Right atrium auricular region (tissue), 2 donors: ENCODE measurements at regions not wholly inside any gene's neighbourhood (a gene's known extent, or its start where the extent isn't known, plus 50 kb on each side); places are given as distances from the start of the nearest gene placed in this dataset.

Source experiments
- DNase-seq: peaks from one replicate; pipeline ENCODE4 v3.0.0-alpha.2; 2019; ENCODE audit warnings: low spot score
- H3K27ac ChIP-seq, 2 donors: fragments of 200-600 bp; sonication (generic); 1 replicate in 1 of 2; 2 replicates in 1 of 2; pipeline ENCODE4 v1.5.1; 2016 to 2019
- H3K27me3 ChIP-seq, 2 donors: fragments of 200-600 bp; sonication (generic); one replicate each; pipeline versions ENCODE4 v1.5.1 to v1.6.0; 2017 to 2019
- H3K36me3 ChIP-seq: fragments of 200-600 bp; sonication (generic); one replicate; pipeline ENCODE4 v1.5.1; 2016
- H3K4me1 ChIP-seq, 2 donors: fragments of 200-600 bp; sonication (generic); one replicate each; pipeline versions ENCODE4 v1.5.1 to v1.6.0; 2017 to 2019
- H3K4me3 ChIP-seq, 2 donors: fragments of 200-600 bp; sonication (generic); 1 replicate in 1 of 2; 2 replicates in 1 of 2; pipeline ENCODE4 v1.5.1; 2017 to 2019; ENCODE audit warnings: mild to moderate bottlenecking in 1 of 2, moderate library complexity in 1 of 2
- H3K9me3 ChIP-seq, 2 donors: fragments of 200-600 bp; sonication (generic); one replicate each; pipeline ENCODE4 v1.5.1; 2019
- CTCF ChIP-seq, 2 donors: fragments of 200-600 bp; sonication (generic); IDR thresholded peaks; one replicate each; pipeline ENCODE4 v1.5.1; 2019; ENCODE audit warnings: antibody characterized with exemption in 2 of 2

GRCh38 chr4:181701894-181702293 is 541.3 kb upstream of the TENM3 start:
- TF ChIP-seq CTCF (IDR thresholded peaks at IDR 0.05), result no peak

GRCh38 chr4:181702864-181703495 is 540.2 kb upstream of the TENM3 start:
- no peak for TF ChIP-seq CTCF (IDR thresholded peaks at IDR 0.05)
- Histone ChIP-seq H3K4me1 (no peaks in the 10 kb centered on the region), H3K9me3 (no peaks in the 10 kb centered on the region), H3K4me3 (no peak overlapping the region), H3K36me3 (no peaks in the 10 kb centered on the region), H3K27ac (no peak overlapping the region), H3K27me3 (no peaks in the 10 kb centered on the region)
- DNase-seq, result no peak

More at GRCh38 chr4:181701894-181702293, 541.3 kb upstream of the TENM3 start:
- H3K4me3 ChIP-seq, result no peak overlapping the region
- H3K4me1 ChIP-seq, result no peaks in the 10 kb centered on the region
- no peaks in the 10 kb centered on the region for H3K36me3 ChIP-seq
- DNase-seq, result no peak
- no peaks in the 10 kb centered on the region for H3K27me3 ChIP-seq
- H3K27ac ChIP-seq, result no peak overlapping the region
- no peaks in the 10 kb centered on the region for H3K9me3 ChIP-seq

DNA sequence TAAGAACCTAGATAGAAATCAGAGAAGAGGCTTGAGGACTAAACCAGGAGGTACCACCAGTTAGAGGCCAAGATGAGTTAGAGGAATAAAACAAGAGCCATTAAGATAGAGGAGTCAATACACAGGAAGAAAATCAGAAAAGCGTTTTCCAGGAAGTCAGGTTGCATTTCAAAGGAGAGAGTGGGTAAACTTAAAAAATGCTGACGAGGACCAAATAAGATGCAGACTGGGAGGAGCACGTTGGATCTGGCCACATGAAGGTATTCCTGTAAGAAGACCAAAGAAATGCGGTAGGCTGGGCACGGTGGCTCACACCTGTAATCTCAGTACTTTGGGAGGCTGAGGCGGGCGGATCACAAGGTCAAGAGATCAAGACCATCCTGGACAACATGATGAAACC is 533.1 kb upstream of the TENM3 start:
- Histone ChIP-seq H3K36me3 (no peaks in the 10 kb centered on the region), H3K27me3 (no peaks in the 10 kb centered on the region), H3K4me3 (no peak overlapping the region), H3K9me3 (no peaks in the 10 kb centered on the region), H3K4me1 (no peaks in the 10 kb centered on the region), H3K27ac (no peak overlapping the region)
- no peak for DNase-seq
- no peak for TF ChIP-seq CTCF (IDR thresholded peaks at IDR 0.05)

DNA sequence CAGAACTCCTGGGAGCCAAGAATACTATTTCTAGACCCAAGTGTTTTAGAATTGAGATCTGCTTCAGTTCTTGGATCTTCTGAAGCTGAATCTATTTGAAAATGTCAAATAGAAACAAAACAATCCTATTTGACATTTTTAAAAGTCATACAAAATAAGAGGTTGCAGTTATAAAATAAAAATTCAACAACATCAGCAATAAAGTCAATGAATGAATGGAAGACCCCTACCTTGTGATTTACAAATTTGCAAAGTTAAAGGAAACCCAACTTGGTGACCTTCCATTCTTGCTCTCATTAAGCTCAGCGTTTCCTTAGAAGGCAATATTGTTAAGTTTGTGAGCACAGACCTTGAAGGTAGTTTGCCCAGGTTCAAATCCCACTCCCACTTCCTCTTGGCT is 531.8 kb upstream of the TENM3 start:
- Histone ChIP-seq H3K27me3 (no peaks in the 10 kb centered on the region), H3K36me3 (no peaks in the 10 kb centered on the region), H3K9me3 (no peaks in the 10 kb centered on the region), H3K4me1 (no peaks in the 10 kb centered on the region), H3K27ac (no peak overlapping the region), H3K4me3 (no peak overlapping the region)
- DNase-seq, result no peak
- TF ChIP-seq CTCF (IDR thresholded peaks at IDR 0.05), result no peak

- no peak overlapping the region for H3K27ac ChIP-seq
- no peaks in the 10 kb centered on the region for H3K4me1 ChIP-seq
- H3K9me3 ChIP-seq, result peaks cover 0 to 7% of the 10 kb centered on the region in 2 donors
- DNase-seq, result no peak
- no peak for TF ChIP-seq CTCF (IDR thresholded peaks at IDR 0.05)
- no peaks in the 10 kb centered on the region for H3K27me3 ChIP-seq
- no peak overlapping the region for H3K4me3 ChIP-seq
- H3K36me3 ChIP-seq, result no peaks in the 10 kb centered on the region
Measured at GRCh38 chr4:181728305-181728966, 514.8 kb upstream of the TENM3 start.

DNA sequence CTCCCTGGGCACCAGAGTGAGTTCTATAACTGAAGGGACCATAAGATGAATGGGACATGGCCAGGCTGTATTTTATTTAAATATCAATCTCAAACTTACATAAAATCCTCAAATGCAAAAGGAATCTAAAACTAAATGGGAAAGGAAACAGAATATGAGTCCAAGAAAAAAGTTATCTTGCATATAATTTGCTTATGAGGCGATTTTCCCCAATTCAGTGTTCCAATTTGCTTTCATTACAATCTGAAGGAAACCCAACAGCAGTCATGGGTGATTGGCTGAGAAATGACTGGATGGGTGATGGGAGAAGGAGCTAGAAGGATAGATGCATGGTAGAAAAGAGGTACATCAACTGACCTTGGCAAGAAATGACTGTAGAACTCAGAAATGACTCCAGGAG is 511.3 kb upstream of the TENM3 start:
- no peaks in the 10 kb centered on the region for H3K36me3 ChIP-seq
- H3K4me3 ChIP-seq, result no peak overlapping the region
- H3K9me3 ChIP-seq, result no peaks in the 10 kb centered on the region
- H3K27me3 ChIP-seq, result no peaks in the 10 kb centered on the region
- DNase-seq, result no peak
- H3K4me1 ChIP-seq, result no peaks in the 10 kb centered on the region
- no peak overlapping the region for H3K27ac ChIP-seq
- no peak for TF ChIP-seq CTCF (IDR thresholded peaks at IDR 0.05)
